RWPE1 (cell line): ENCODE measurements at regions not wholly inside any gene's neighbourhood (a gene's known extent, or its start where the extent isn't known, plus 50 kb on each side); places are given as distances from the start of the nearest gene placed in this dataset.

ENCODE experiments used
- CTCF ChIA-PET: fragments of 350-600 bp; sonication (Branson Sonifier 250); formaldehyde crosslinking; extraction: SDS; loops from one replicate; lab custom pipeline; 2021; lab: Yijun Ruan, JAX
- POLR2A ChIA-PET: fragments of 400-600 bp; formaldehyde crosslinking; extraction: SDS; loops from one replicate; lab custom pipeline; 2020; ENCODE audit warnings: antibody characterized with exemption; ENCODE audit not compliant: low non-redundant PET; lab: Yijun Ruan, JAX
- DNase-seq: peaks from one replicate; pipeline ENCODE4 v3.0.0; 2012; ENCODE audit warnings: low spot score
- H3K27ac ChIP-seq: fragments of 450-650 bp; 2 replicates; pipeline ENCODE4 v1.5.1; 2017
- TF ChIP-seq, protein P1 (sequence below): fragments of 450-650 bp; conservative IDR thresholded peaks from 2 replicates; pipeline ENCODE4 v1.5.1; 2017; ENCODE audit warnings: low read depth, mild to moderate bottlenecking

DNA sequence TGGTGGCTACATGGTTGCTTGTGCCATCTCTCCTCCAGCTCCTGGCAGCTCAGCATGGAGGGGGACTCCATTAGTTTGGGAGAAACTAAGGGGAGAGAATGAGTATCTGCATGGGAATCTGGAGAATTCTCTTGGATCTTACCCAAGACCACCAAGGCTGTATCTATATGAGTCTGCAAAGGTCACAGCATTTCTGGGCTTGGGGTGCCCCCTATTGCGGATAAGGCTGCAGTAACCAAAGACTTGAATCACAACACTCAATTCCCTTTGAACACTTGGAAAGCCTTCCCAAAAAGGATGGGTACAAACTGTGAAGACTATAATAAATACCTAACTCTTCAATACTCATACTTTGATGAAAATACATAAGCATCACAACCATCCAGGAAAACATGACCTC is 623.5 kb upstream of the NR3C2 start:
- H3K27ac ChIP-seq, result no peak overlapping the region
- DNase-seq, result no peak
- POLR2A ChIA-PET, result no interaction called here
- CTCF ChIA-PET, result no interaction called here
- TF ChIP-seq, protein P1, sequence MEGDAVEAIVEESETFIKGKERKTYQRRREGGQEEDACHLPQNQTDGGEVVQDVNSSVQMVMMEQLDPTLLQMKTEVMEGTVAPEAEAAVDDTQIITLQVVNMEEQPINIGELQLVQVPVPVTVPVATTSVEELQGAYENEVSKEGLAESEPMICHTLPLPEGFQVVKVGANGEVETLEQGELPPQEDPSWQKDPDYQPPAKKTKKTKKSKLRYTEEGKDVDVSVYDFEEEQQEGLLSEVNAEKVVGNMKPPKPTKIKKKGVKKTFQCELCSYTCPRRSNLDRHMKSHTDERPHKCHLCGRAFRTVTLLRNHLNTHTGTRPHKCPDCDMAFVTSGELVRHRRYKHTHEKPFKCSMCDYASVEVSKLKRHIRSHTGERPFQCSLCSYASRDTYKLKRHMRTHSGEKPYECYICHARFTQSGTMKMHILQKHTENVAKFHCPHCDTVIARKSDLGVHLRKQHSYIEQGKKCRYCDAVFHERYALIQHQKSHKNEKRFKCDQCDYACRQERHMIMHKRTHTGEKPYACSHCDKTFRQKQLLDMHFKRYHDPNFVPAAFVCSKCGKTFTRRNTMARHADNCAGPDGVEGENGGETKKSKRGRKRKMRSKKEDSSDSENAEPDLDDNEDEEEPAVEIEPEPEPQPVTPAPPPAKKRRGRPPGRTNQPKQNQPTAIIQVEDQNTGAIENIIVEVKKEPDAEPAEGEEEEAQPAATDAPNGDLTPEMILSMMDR, result no peak

DNA sequence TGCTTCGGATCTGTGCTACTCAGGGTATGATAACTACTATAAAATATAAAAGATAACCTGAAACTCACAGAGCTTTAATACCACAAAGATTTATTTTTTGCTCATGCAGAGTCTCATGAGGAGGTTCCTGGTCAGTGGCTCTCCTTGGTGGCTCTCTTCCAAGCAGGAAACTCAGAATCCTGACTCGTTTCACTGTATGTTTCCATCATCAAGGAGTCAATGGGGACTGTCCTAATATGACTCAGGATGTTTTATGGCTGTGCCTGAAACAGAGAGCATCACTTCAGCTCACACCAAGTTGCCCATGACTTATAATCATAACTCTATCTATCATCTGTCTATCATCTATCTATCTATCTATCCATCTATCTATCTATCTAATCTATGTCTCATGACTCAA is 620.8 kb upstream of the NR3C2 start:
- ChIA-PET POLR2A (no interaction called here), CTCF (no interaction called here)
- DNase-seq, result no peak
- TF ChIP-seq, protein P1, result no peak
- no peak overlapping the region for H3K27ac ChIP-seq

- H3K27ac ChIP-seq, result no peak overlapping the region
- TF ChIP-seq, protein P1, result no peak
- ChIA-PET POLR2A (no interaction called here), CTCF (no interaction called here)
- no peak for DNase-seq
These were observed 615.4 kb upstream of the NR3C2 start for GRCh38 chr4:149057594-149057993.

DNA sequence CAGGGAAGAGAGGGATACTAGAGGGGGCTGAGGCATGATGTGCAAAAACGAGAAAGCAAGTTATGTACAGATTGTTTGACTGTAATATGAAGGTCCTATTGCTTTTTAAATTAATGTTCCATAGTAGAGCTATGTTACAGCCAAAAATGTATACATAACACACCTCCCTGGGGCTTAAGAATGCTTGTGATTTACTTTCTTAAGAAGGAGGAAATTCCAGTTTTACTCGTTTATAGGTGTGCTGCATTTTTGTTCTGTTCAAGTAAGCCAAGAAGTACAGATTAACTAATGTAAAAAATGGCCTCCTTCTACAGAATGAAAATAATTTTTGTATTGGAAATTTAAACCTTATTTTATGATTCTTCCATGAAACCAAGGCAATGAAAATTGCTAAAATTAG is 614.4 kb upstream of the NR3C2 start:
- DNase-seq, result no peak
- TF ChIP-seq, protein P1, result no peak
- H3K27ac ChIP-seq, result no peak overlapping the region
- ChIA-PET CTCF (no interaction called here), POLR2A (no interaction called here)

- CTCF ChIA-PET, result no interaction called here
- H3K27ac ChIP-seq, result no peak overlapping the region
- TF ChIP-seq, protein P1, result no peak
- no peak for DNase-seq
- POLR2A ChIA-PET, result no interaction called here
These were observed 613.4 kb upstream of the NR3C2 start for GRCh38 chr4:149055624-149056023.

GRCh38 chr4:149050840-149051239 is 608.6 kb upstream of the NR3C2 start:
- TF ChIP-seq, protein P1, result no peak
- H3K27ac ChIP-seq, result no peak overlapping the region
- ChIA-PET CTCF (no interaction called here), POLR2A (no interaction called here)
- no peak for DNase-seq
